Suprapubic skin (tissue), 4 donors: ENCODE measurements at regions not wholly inside any gene's neighbourhood (a gene's known extent, or its start where the extent isn't known, plus 50 kb on each side); places are given as distances from the start of the nearest gene placed in this dataset.
A peak's percentile ranks its signal among the peaks of the same experiment; 100 is the strongest.

Source experiments
- EP300 ChIP-seq: sonication (generic); formaldehyde crosslinking; IDR thresholded peaks from one replicate; pipeline ENCODE4 v1.6.1; 2017; ENCODE audit warnings: antibody characterized with exemption
- POLR2A ChIP-seq, 2 donors: fragments of 450-650 bp; IDR thresholded peaks; one replicate each; pipeline ENCODE4 v1.6.1; 2017; ENCODE audit warnings: antibody characterized with exemption in 2 of 2, mild to moderate bottlenecking in 2 of 2, moderate library complexity in 2 of 2
- POLR2AphosphoS5 ChIP-seq, 3 donors: sonication (generic); formaldehyde crosslinking; IDR thresholded peaks; one replicate each; pipeline ENCODE4 v1.6.1; 2017; ENCODE audit warnings: antibody characterized with exemption in 3 of 3

DNA sequence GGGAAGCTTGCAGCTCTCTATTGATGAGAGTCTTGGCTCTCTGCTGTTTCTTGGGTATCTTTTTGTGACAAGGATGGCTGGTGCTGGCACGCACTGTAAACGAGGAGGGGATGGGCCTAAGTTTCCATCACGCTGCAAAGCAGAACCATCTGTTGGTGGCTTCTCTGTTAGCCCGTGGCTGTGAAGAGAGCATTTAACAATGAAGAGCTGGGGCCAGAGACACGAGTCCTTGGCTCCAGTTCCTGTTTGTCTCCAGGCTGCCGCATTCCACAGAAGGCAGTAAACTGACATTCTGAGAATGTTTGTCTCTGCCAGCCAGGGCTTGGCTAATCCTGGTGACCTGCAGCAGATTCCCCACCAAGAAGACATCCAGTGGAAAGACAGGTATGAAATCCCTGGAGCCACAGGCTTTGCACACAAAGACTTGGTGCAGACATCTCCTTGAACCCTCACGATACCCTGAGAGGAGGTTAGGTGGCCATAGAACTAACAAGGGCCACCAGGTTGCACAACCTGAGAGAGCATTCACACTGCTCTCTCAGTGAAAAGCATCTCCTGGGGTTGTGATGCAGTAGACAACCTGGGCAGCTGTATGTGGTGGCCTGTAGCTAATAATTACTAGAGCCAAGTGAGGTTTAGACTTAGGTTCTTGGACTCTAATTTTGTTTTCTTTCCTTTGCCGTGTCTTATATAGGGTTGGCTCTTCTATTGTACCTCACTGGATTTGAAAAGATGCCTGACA, 130.9 kb downstream of the ASB7 start:
- peak in 1 of 3 donors; percentile 29 for TF ChIP-seq POLR2AphosphoS5 (IDR thresholded peaks at IDR 0.05)
- no peak for TF ChIP-seq EP300
- TF ChIP-seq POLR2A (IDR thresholded peaks at IDR 0.05): no peak
